Upper lobe of left lung (tissue), 6 donors: ENCODE measurements at regions not wholly inside any gene's neighbourhood (a gene's known extent, or its start where the extent isn't known, plus 50 kb on each side); places are given as distances from the start of the nearest gene placed in this dataset.

Experiments
- ATAC-seq, 2 donors: fragments of 200-7000 bp; cut with Tn5 transposase; one replicate each; pipeline ENCODE4 v1.9.1; 2022; ENCODE audit warnings: mild to moderate bottlenecking in 2 of 2, moderate library complexity in 2 of 2; ENCODE audit not compliant: low FRiP score in 2 of 2
- DNase-seq, 2 donors: peaks; one replicate each; pipeline ENCODE4 v3.0.0-alpha.2; 2019 to 2020
- H3K27ac ChIP-seq, 4 donors: fragments of 200-600 bp; sonication (generic); one replicate each; pipeline ENCODE4 v1.5.1; 2016 to 2019
- H3K27me3 ChIP-seq, 4 donors: fragments of 200-600 bp; sonication (generic); one replicate each; pipeline ENCODE4 v1.5.1; 2017 to 2019
- H3K36me3 ChIP-seq, 4 donors: fragments of 200-600 bp; sonication (generic); one replicate each; pipeline ENCODE4 v1.5.1; 2016 to 2019
- H3K4me1 ChIP-seq, 4 donors: fragments of 200-600 bp; sonication (generic); one replicate each; pipeline ENCODE4 v1.5.1; 2018 to 2019
- H3K4me3 ChIP-seq, 4 donors: fragments of 200-600 bp; sonication (generic); one replicate each; pipeline ENCODE4 v1.5.1; 2017 to 2019; ENCODE audit warnings: mild to moderate bottlenecking in 2 of 4, moderate library complexity in 1 of 4
- H3K9me3 ChIP-seq, 4 donors: fragments of 200-600 bp; sonication (generic); one replicate each; pipeline ENCODE4 v1.5.1; 2018 to 2019
- EP300 ChIP-seq, 4 donors: sonication (generic); formaldehyde crosslinking; IDR thresholded peaks; one replicate each; pipeline ENCODE4 v1.5.1; 2017; ENCODE audit warnings: antibody characterized with exemption in 4 of 4, control low read depth in 2 of 4
- POLR2A ChIP-seq, 4 donors: fragments of 450-650 bp; IDR thresholded peaks; one replicate each; pipeline ENCODE4 v1.5.1; 2016 to 2017; ENCODE audit warnings: antibody characterized with exemption in 4 of 4, mild to moderate bottlenecking in 2 of 4
- POLR2AphosphoS5 ChIP-seq, 2 donors: sonication (generic); formaldehyde crosslinking; IDR thresholded peaks; one replicate each; pipeline ENCODE4 v1.5.1; 2017; ENCODE audit warnings: antibody characterized with exemption in 2 of 2
- WGBS, 2 donors: methylation state at CpG; one replicate each; pipeline ENCODE4 v1.1.5; 2017 to 2018; 5-methylcytosine and 5-hydroxymethylcytosine counted together
- TF ChIP-seq, protein P1 (sequence below), 6 experiments: fragments of 450-650 bp in 4 of 6; fragments of 200-600 bp in 2 of 6; sonication (generic) in 2 of 6; IDR thresholded peaks; one replicate each; pipeline ENCODE4 v1.5.1; 2016 to 2019; ENCODE audit warnings: antibody characterized with exemption in 6 of 6
- donor health status: DM: no; HTN: no; CAD: no; lungs with moderate emphysema.
- donor health status: DM: no; HTN: yes; CAD: no; lungs with severe emphysema.

GRCh38 chr6:121510568-121511177 lies 75.2 kb downstream of the GJA1 start:
- Histone ChIP-seq H3K4me1 (peaks cover 0 to 6% (median 0%) of the 10 kb centered on the region in 4 donors), H3K27ac (peak overlapping the region in 1 of 4 donors; percentile 11), H3K4me3 (no peak overlapping the region), H3K27me3 (no peaks in the 10 kb centered on the region), H3K36me3 (no peaks in the 10 kb centered on the region), H3K9me3 (no peaks in the 10 kb centered on the region)
- TF ChIP-seq EP300 (IDR thresholded peaks at IDR 0.05), result peak in 1 of 4 donors; percentile 49
- TF ChIP-seq, protein P1, sequence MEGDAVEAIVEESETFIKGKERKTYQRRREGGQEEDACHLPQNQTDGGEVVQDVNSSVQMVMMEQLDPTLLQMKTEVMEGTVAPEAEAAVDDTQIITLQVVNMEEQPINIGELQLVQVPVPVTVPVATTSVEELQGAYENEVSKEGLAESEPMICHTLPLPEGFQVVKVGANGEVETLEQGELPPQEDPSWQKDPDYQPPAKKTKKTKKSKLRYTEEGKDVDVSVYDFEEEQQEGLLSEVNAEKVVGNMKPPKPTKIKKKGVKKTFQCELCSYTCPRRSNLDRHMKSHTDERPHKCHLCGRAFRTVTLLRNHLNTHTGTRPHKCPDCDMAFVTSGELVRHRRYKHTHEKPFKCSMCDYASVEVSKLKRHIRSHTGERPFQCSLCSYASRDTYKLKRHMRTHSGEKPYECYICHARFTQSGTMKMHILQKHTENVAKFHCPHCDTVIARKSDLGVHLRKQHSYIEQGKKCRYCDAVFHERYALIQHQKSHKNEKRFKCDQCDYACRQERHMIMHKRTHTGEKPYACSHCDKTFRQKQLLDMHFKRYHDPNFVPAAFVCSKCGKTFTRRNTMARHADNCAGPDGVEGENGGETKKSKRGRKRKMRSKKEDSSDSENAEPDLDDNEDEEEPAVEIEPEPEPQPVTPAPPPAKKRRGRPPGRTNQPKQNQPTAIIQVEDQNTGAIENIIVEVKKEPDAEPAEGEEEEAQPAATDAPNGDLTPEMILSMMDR (IDR thresholded peaks at IDR 0.05), result no peak
- no peak for TF ChIP-seq POLR2AphosphoS5 (IDR thresholded peaks at IDR 0.05)
- ATAC-seq (peak in 1 of 2 donors; percentile 78), DNase-seq (no peak)
- 46 to 63% methylated on average over 8 of the region's 8 CpGs for WGBS, 2 donors

DNA sequence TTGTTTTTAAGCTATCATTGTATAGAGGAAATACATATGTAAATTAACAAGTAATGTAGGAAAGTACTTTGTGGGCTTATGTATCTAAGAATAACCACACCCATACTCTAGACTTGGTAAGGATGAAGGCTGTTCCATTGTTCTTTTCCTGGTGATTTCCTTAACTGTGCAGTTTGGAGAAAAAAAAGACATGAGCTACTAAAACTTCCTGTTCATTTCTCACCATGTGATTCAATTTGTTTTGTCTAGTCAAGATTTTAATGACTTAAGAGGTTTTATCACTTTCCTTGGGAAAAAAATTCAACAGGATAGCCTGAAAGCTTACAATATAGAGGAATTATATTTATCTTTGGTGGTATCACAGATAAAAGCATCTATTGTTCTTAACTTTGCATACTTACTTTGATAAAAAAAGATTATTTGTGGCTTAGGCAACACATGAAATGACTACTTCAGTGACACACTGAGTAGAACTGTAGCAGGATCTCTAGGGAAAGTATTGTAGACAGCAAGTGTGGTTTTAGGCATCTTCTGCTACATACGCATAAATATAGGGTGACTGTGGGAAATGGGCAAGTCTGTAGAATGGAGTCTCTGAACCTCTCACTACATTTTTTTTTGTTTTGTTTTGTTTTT lies 80.3 kb downstream of the GJA1 start:
- no peaks in the 10 kb centered on the region for H3K36me3 ChIP-seq
- no peaks in the 10 kb centered on the region for H3K27me3 ChIP-seq
- H3K9me3 ChIP-seq, result no peaks in the 10 kb centered on the region
- no peak overlapping the region for H3K4me3 ChIP-seq
- ATAC-seq (no peak), DNase-seq (no peak)
- H3K27ac ChIP-seq, result no peak overlapping the region
- peaks cover 0 to under 1% (median 0%) of the 10 kb centered on the region in 4 donors for H3K4me1 ChIP-seq
- WGBS, 2 donors, result 95 to 96% methylated on average over 1 of the region's 1 CpG
- no peak for TF ChIP-seq EP300 (IDR thresholded peaks at IDR 0.05)
- TF ChIP-seq POLR2A (IDR thresholded peaks at IDR 0.05), result no peak
- TF ChIP-seq POLR2AphosphoS5 (IDR thresholded peaks at IDR 0.05), result no peak
- TF ChIP-seq, protein P1 (IDR thresholded peaks at IDR 0.05), result no peak

DNA sequence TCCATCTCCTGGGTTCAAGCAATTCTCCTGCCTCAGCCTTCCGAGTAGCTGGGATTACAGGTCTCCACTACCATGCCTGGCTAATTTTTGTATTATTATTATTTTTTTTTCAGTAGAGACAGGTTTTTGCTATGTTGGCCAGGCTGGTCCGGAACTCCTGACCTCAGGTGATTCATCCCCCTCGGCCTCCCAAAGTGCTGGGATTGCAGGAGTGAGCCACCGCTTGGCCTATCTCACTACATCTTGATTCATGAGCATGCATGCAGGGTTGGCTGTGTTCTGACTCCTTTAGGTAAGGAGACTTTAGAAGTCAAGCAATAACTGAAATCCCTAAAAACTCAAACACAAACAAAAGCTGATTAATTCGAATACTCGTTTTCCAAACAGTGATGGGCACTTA lies 80.9 kb downstream of the GJA1 start:
- Histone ChIP-seq H3K4me1 (peaks cover 0 to 4% (median 1%) of the 10 kb centered on the region in 4 donors), H3K27me3 (no peaks in the 10 kb centered on the region), H3K9me3 (no peaks in the 10 kb centered on the region), H3K4me3 (no peak overlapping the region), H3K36me3 (no peaks in the 10 kb centered on the region), H3K27ac (no peak overlapping the region)
- DNase-seq (no peak), ATAC-seq (no peak)
- no peak for TF ChIP-seq POLR2A (IDR thresholded peaks at IDR 0.05)
- TF ChIP-seq POLR2AphosphoS5 (IDR thresholded peaks at IDR 0.05), result no peak
- TF ChIP-seq, protein P1 (IDR thresholded peaks at IDR 0.05), result no peak
- no peak for TF ChIP-seq EP300 (IDR thresholded peaks at IDR 0.05)
- WGBS, 2 donors, result 93% methylated on average over 6 of the region's 6 CpGs

GRCh38 chr6:121520337-121521163 lies 85.1 kb downstream of the GJA1 start:
- Histone ChIP-seq H3K4me1 (peaks cover 0 to 6% (median 3%) of the 10 kb centered on the region in 4 donors), H3K27me3 (no peaks in the 10 kb centered on the region), H3K4me3 (no peak overlapping the region), H3K36me3 (no peaks in the 10 kb centered on the region), H3K27ac (peak overlapping the region; percentile 17 to 81 (median 27)), H3K9me3 (no peaks in the 10 kb centered on the region)
- TF ChIP-seq POLR2A (IDR thresholded peaks at IDR 0.05) (no peak), POLR2AphosphoS5 (IDR thresholded peaks at IDR 0.05) (peak in 1 of 2 donors; percentile 24), EP300 (IDR thresholded peaks at IDR 0.05) (peak in 2 of 4 donors; percentile 22 to 80)
- 67% methylated on average over 7 of the region's 7 CpGs for WGBS, 2 donors
- no peak for DNase-seq
- ATAC-seq, result peak; percentile 30 to 69

- Histone ChIP-seq H3K9me3 (no peaks in the 10 kb centered on the region), H3K27me3 (no peaks in the 10 kb centered on the region), H3K4me1 (peaks cover 0 to 6% (median 3%) of the 10 kb centered on the region in 4 donors), H3K4me3 (no peak overlapping the region), H3K27ac (peak overlapping the region; percentile 16 to 81 (median 27)), H3K36me3 (no peaks in the 10 kb centered on the region)
- 87 to 89% methylated on average over 2 of the region's 2 CpGs for WGBS, 2 donors
- TF ChIP-seq, protein P1 (IDR thresholded peaks at IDR 0.05), result no peak
- TF ChIP-seq EP300 (IDR thresholded peaks at IDR 0.05) (no peak), POLR2A (IDR thresholded peaks at IDR 0.05) (no peak), POLR2AphosphoS5 (IDR thresholded peaks at IDR 0.05) (no peak)
- no peak for ATAC-seq
- DNase-seq, result no peak
Measured at GRCh38 chr6:121521164-121521555, 85.7 kb downstream of the GJA1 start.
